Activated CD4-positive, alpha-beta T cell treated with anti-CD3 and anti-CD28 coated beads for 4 hours (primary cell): ENCODE measurements at regions not wholly inside any gene's neighbourhood (a gene's known extent, or its start where the extent isn't known, plus 50 kb on each side); places are given as distances from the start of the nearest gene placed in this dataset.

Source experiments
- DNase-seq, 2 donors: peaks; one replicate each; pipeline ENCODE4 v3.0.0-alpha.2; 2020

- no peak for DNase-seq
Observed at GRCh38 chr5:52504584-52505240, 283.0 kb upstream of the ITGA1 start.

- no peak for DNase-seq
Observed at GRCh38 chr5:52517667-52518066, 270.0 kb upstream of the ITGA1 start.

- DNase-seq: no peak
Observed at GRCh38 chr5:52520171-52520570, 267.5 kb upstream of the ITGA1 start.

- no peak for DNase-seq
Observed at GRCh38 chr5:52521236-52521635, 266.5 kb upstream of the ITGA1 start.

GRCh38 chr5:52523701-52524100 lies 264.0 kb upstream of the ITGA1 start:
- DNase-seq: no peak

- no peak for DNase-seq
Observed at GRCh38 chr5:52531105-52531504, 256.6 kb upstream of the ITGA1 start.

GRCh38 chr5:52543594-52543993 lies 244.1 kb upstream of the ITGA1 start:
- no peak for DNase-seq

- no peak for DNase-seq
Observed at GRCh38 chr5:52544738-52545137, 243.0 kb upstream of the ITGA1 start.

- no peak for DNase-seq
Observed at GRCh38 chr5:52554293-52554692, 233.4 kb upstream of the ITGA1 start.

GRCh38 chr5:52560366-52560765 lies 227.3 kb upstream of the ITGA1 start:
- DNase-seq: no peak

- DNase-seq: no peak
Observed at GRCh38 chr5:52562473-52562872, 225.2 kb upstream of the ITGA1 start.

GRCh38 chr5:52564587-52564986 lies 223.1 kb upstream of the ITGA1 start:
- DNase-seq: no peak

GRCh38 chr5:52577546-52577945 lies 210.2 kb upstream of the ITGA1 start:
- DNase-seq: no peak

GRCh38 chr5:52579391-52579790 lies 208.3 kb upstream of the ITGA1 start:
- no peak for DNase-seq

GRCh38 chr5:52580921-52581320 lies 206.8 kb upstream of the ITGA1 start:
- no peak for DNase-seq

- no peak for DNase-seq
Observed at GRCh38 chr5:52582313-52582712, 205.4 kb upstream of the ITGA1 start.

GRCh38 chr5:52587131-52587530 lies 200.6 kb upstream of the ITGA1 start:
- no peak for DNase-seq

- no peak for DNase-seq
Observed at GRCh38 chr5:52597625-52598024, 190.1 kb upstream of the ITGA1 start.

- DNase-seq: no peak
Observed at GRCh38 chr5:52598968-52599367, 188.7 kb upstream of the ITGA1 start.

- DNase-seq: no peak
Observed at GRCh38 chr5:52603778-52604554, 183.8 kb upstream of the ITGA1 start.

- no peak for DNase-seq
Observed at GRCh38 chr5:52605317-52606313, 182.1 kb upstream of the ITGA1 start.

- DNase-seq: no peak
Observed at GRCh38 chr5:52607227-52607824, 180.4 kb upstream of the ITGA1 start.

GRCh38 chr5:52620315-52620714 lies 167.4 kb upstream of the ITGA1 start:
- DNase-seq: no peak
